A549 (cell line): ENCODE measurements at regions not wholly inside any gene's neighbourhood (a gene's known extent, or its start where the extent isn't known, plus 50 kb on each side); places are given as distances from the start of the nearest gene placed in this dataset.

ENCODE experiments used
- BHLHE40 ChIP-seq: IDR thresholded peaks from 2 replicates; pipeline ENCODE4 v1.6.1; 2012; ENCODE audit warnings: low read depth, low read length, inconsistent platforms
- CEBPB ChIP-seq, 2 experiments: fragments of >200 bp in 1 of 2; sonication (Bioruptor Twin) in 1 of 2; formaldehyde crosslinking in 1 of 2; IDR thresholded peaks; 2 replicates each; pipeline ENCODE4 v1.6.1; 2012 to 2016
- CTCF ChIP-seq: fragments of >200 bp; sonication (Bioruptor Twin); formaldehyde crosslinking; IDR thresholded peaks from 3 replicates; pipeline ENCODE4 v1.5.1; 2016
- ELK1 ChIP-seq: fragments of 150-350 bp; IDR thresholded peaks from 2 replicates; pipeline ENCODE4 v1.6.1; 2014; ENCODE audit warnings: low read depth, mild to moderate bottlenecking, low read length
- EP300 ChIP-seq, 2 experiments: fragments of >200 bp; sonication (Bioruptor Twin); formaldehyde crosslinking; IDR thresholded peaks; 2 replicates in 1 of 2; 3 replicates in 1 of 2; pipeline ENCODE4 v1.6.1; 2016 to 2017
- JUNB ChIP-seq: fragments of >200 bp; sonication (Bioruptor Twin); formaldehyde crosslinking; IDR thresholded peaks from 2 replicates; pipeline ENCODE4 v1.6.1; 2016
- PHF8 ChIP-seq: fragments of 200-600 bp; sonication (generic); IDR thresholded peaks from 2 replicates; pipeline ENCODE4 v1.6.1; 2016; ENCODE audit warnings: low read depth, mild to moderate bottlenecking, antibody characterized with exemption, moderate library complexity, borderline replicate concordance
- POLR2A ChIP-seq: IDR thresholded peaks from 2 replicates; pipeline ENCODE4 v1.6.1; 2012; ENCODE audit warnings: mild to moderate bottlenecking, low read length
- POLR2AphosphoS2 ChIP-seq: conservative IDR thresholded peaks from 2 replicates; pipeline ENCODE4 v1.6.1; 2012; ENCODE audit warnings: low read length, improper control_type of control experiment, inconsistent platforms
- TF ChIP-seq, protein P1 (sequence below): IDR thresholded peaks from 2 replicates; pipeline ENCODE4 v1.6.1; 2012

GRCh38 chr6:19722999-19723398 is 114.2 kb upstream of the ID4 start:
- TF ChIP-seq POLR2A: no peak
- TF ChIP-seq PHF8: no peak
- TF ChIP-seq ELK1: no peak
- TF ChIP-seq, protein P1, sequence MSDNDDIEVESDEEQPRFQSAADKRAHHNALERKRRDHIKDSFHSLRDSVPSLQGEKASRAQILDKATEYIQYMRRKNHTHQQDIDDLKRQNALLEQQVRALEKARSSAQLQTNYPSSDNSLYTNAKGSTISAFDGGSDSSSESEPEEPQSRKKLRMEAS: no peak
- TF ChIP-seq CEBPB (IDR thresholded peaks at IDR 0.05): no peak
- no peak for TF ChIP-seq BHLHE40
- no peak for TF ChIP-seq JUNB
- no peak for TF ChIP-seq POLR2AphosphoS2
- no peak for TF ChIP-seq CTCF
- no peak for TF ChIP-seq EP300 (IDR thresholded peaks at IDR 0.05)
